NB4 (cell line): ENCODE measurements at regions not wholly inside any gene's neighbourhood (a gene's known extent, or its start where the extent isn't known, plus 50 kb on each side); places are given as distances from the start of the nearest gene placed in this dataset.

Experiments
- POLR2A ChIP-seq: IDR thresholded peaks from 2 replicates; pipeline ENCODE4 v1.6.1; 2011; ENCODE audit warnings: mild to moderate bottlenecking; ENCODE audit not compliant: insufficient read length; ENCODE audit errors: extremely low read depth
- TF ChIP-seq, protein P1 (sequence below): IDR thresholded peaks from one replicate; pipeline ENCODE4 v1.5.1; 2012; ENCODE audit warnings: low read depth, low read length

GRCh38 chr16:82527101-82527500, 99.7 kb upstream of the CDH13 start:
- TF ChIP-seq, protein P1, sequence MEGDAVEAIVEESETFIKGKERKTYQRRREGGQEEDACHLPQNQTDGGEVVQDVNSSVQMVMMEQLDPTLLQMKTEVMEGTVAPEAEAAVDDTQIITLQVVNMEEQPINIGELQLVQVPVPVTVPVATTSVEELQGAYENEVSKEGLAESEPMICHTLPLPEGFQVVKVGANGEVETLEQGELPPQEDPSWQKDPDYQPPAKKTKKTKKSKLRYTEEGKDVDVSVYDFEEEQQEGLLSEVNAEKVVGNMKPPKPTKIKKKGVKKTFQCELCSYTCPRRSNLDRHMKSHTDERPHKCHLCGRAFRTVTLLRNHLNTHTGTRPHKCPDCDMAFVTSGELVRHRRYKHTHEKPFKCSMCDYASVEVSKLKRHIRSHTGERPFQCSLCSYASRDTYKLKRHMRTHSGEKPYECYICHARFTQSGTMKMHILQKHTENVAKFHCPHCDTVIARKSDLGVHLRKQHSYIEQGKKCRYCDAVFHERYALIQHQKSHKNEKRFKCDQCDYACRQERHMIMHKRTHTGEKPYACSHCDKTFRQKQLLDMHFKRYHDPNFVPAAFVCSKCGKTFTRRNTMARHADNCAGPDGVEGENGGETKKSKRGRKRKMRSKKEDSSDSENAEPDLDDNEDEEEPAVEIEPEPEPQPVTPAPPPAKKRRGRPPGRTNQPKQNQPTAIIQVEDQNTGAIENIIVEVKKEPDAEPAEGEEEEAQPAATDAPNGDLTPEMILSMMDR, result no peak
- no peak for TF ChIP-seq POLR2A
